ENCODE measurements at regions not wholly inside any gene's neighbourhood (a gene's known extent, or its start where the extent isn't known, plus 50 kb on each side); places are given as distances from the start of the nearest gene placed in this dataset.
"Not testable (repeated sequence)": the region's sequence is repeated elsewhere in the genome, so short reads cannot be mapped to it uniquely, and the experiment has no call there.

DNA sequence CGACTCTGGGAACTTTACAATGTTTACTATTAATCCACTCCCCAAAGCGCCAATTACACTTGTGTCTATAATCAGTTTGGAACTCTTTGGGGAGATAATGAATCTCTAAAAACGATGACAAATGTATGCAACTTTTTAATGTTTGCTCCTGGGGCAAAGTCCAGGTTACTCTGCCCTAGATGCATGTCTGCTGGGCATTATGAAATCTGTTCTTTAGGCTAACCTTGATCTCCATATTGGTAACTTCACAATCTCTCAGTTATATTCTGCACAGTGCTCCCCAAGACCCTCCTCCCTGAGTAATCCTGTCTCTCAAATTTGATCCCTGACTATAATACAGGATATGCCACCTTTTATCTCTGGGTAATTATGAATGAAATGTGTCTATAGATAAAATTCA lies 152.2 kb upstream of the TRPM3 start:
- no peak for DNase-seq (ENCODE audit: low read depth in 2 of 2)

DNA sequence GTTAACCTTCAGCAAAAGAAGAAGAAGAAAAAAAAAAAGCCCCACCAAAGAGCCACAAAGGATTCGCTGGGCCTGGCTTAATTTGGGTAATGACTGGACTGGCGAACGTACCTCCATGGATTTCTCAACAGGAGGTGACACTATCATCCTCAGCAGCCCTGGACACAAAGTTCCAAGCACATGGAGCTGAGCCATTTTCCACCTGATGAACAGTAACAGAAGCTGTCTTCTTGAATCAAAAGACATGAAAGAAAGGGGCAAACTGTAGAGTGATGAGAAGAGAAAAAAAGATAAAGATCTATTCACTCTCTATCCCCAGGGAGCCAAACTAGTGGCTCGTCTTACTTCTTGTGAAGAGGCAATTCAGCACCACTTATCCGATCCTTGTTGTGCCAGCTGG lies 150.2 kb upstream of the TRPM3 start:
- DNase-seq (ENCODE audit: low read depth in 2 of 2): no peak

DNA sequence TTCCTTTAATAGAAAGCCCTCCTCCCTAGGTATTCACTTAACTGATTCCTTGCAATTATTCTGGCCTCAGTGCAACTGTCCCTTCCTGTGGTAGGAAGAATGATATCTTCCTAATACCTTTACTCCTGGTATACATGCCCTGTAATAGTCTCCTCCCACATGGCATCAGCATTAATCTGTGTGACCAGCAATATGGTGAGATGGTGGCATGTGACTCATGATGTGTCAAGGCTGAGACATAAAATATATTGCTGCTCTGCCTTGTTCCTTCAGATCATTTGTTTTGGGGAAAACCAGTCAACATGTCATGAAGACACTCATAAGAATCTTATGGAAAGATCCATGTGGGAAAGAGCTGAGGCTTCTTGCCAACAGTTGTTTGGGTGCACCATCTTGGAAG lies 149.1 kb upstream of the TRPM3 start:
- no peak for DNase-seq (ENCODE audit: low read depth in 2 of 2)

DNA sequence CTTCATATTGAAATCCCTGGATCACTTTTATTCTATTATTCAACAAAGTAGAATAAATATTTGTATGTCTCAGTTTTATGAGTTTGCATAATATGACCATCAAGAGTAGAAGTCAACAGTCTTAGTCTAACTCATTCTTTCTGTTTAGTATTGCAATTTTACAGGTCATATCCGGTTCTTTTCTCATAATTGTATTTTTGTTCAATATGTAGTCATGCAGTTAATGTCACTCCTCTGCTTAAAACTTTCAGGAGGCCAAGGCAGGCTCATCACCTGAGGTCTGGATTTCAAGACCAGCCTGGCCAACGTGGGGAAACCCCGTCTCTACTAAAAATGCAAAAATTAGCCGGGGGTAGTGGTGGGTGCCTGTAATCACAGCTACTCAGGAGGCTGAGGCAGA lies 148.4 kb upstream of the TRPM3 start:
- no peak for DNase-seq (ENCODE audit: low read depth in 2 of 2)

DNA sequence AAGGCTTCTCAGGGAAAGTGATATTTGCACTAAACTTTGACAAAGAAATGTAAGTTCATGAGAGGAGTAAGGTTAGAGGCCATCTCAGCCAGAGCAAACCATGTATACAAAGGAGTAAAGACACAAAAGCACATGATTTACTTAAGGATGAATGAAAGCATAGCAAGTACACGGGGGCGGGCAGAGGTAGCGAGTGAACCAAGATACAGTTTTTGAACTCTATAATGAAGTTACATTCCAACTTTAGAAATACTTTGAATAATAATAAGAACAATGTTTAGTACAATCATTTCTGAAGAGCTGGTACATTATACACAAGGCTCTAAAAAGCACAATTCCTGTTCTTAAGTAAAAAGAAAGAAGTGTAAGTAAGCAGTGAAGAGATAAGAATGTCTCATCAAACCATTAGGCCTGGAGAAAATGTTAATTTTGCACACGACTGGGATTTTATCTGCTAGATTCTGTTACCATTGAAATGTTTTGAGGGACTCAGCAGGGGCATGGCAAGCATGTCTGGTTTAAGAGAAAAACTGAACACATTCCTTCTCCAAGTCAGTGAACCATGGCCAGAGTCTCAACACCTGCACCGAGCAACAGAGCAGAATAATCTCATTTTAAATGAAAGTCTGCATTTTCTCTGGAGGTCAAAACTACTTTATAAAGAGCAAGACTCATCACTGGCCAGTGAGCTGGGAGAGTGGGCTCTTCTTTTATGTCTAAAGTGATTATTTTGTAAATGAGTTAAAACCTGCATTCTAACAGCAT lies 147.6 kb upstream of the TRPM3 start:
- no peak for DNase-seq (ENCODE audit: low read depth in 2 of 2)

DNA sequence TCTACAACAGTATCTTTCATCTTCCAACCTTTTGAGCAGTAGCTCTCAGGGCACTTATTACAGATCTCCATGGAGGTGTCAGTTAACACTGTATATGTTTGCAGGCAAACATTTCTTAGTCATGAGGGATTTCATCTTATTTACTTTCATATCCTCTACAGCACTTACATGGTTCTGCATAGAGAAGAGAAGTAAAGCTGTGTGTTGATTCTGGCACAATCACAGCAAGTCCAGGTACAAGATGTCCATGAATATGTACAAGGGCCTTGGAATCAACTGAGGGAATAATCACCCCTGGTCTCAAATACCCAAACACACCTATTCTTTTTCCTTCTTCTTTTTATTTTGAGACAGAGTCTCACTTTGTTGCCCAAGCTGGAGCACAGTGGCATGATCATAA lies 142.0 kb upstream of the TRPM3 start:
- no peak for DNase-seq (ENCODE audit: low read depth in 2 of 2)

DNA sequence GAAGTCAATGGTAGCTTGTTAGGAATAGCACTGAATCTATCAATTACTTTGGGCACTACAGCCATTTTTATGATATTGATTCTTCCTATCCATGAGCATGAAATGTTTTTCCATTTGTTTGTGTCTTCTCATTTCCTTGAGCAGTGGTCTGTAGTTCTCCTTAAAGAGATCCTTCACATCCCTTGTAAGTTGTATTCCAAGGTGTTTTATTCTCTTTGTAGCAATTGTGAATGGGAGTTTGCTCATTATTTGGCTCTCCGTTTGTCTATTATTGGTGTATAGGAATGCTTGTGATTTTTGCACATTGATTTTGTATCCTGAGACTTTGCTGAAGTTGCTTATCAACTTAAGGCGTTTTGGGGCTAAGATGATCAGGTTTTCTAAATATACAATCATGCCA lies 139.0 kb upstream of the TRPM3 start:
- DNase-seq (ENCODE audit: low read depth in 2 of 2): not testable (repeated sequence)

DNA sequence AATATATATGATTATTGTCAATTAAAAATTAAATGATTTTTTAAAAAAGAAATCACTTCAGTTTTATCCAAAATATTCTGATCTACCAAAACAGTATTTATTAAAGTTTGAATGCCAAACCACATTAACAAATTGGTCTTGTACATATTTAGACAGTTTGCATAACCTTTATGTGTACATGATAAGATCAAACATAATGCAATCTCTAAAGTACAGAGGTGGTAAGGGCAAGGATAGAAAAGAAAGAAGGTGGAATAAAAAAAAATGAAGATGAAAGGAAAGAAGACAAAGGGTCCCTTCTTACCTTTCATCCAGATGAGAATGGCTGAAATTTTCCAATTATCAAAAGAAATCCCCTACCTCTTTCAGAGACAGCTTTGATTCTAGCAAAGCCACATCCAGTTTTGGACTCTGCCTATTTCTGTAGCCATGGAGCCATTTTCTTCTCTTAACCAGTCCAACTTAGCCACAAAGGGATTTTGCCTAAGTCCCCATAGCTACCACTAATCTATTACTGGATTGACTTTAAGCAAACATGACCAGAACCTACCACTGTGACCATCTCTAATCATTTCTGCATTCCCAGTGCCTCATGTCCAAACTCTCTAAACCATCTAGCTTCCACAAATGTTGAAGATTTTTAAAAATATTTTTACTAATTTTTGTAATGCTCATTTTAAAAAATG lies 133.3 kb upstream of the TRPM3 start:
- DNase-seq (ENCODE audit: low read depth in 2 of 2): no peak

DNA sequence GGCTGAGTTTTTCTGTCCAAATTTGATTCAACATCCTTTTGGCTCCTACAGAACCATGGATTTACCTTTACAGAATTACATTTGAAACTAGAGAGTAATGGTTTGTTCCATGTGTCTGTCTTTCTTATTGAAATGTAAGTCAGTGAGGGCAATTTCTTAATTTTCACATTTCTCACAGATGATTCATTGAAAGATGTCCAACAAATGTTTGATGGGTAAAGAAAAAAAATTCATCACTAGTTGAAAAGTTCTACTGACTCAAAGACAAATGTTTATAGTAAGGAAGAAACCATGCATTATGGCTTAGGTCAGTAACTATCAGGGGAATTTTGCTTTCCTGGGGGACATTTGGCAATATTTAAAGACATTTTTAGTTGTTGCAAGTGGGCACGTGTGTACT lies 131.6 kb upstream of the TRPM3 start:
- DNase-seq (ENCODE audit: low read depth in 2 of 2): no peak

DNA sequence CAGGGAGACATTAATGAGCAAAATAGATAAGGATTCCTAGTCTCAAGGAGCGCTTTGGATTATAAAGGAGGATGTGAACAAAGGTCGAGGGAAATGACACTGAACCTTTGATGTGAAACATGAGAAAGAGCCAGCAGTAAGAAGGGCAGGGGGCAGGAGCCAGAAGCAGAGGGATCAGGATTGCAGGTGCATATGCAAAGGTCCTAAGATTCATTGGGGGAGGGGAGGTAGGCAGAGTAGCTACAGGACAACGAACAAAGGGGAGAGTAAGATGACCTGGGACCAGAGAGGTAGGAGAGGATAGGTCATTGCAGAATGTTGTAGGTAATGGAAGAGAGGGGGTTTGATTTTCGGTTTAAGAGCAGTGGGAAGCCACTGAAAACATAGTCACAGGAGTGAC lies 129.2 kb upstream of the TRPM3 start:
- DNase-seq (ENCODE audit: low read depth in 2 of 2): no peak

DNA sequence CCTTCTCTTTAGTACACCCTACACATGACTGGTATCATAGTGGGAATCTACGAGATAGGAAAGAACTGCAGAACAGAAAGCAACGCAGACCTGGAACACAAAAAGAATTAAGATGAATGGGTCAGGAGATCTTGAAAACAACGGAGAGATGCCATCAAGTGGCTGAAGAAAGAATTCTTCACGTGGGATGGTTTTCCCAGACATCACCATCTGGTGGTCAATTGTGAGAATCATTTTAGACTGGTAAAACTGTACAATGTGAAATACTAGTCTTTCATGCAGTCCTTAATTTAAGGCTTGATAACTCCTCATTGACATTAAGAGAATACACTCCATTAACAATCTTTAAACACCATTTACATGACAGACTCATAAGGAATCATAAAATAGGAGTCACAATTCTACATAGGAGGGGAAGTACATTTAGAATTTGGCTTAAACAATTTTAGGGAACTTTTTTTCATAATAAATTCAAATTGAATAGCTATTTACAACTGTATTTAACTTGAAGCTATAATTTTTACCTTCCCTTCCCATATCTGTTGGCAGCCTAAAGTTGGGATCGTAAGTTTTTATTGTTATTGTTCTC lies 128.4 kb upstream of the TRPM3 start:
- DNase-seq (ENCODE audit: low read depth in 2 of 2): no peak

DNA sequence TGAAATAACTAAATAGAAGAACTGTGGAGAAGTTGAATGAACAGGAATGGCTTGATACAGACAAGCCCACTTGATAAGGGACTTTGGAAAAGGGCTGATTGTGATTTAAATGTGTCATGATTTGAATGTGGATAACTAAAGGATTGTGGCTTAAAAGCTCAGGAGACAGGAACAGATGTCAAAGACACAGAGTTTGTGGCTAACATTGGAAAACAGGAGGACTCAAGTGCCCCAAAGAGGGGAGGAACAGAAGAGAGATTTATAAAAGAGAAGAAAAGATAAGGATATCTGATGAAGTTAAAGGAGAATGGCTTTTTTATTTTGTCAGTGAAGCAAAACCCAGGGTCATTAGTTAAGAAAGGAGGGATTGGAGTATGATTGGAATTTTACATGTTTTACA lies 124.2 kb upstream of the TRPM3 start:
- DNase-seq (ENCODE audit: low read depth in 2 of 2): no peak

DNA sequence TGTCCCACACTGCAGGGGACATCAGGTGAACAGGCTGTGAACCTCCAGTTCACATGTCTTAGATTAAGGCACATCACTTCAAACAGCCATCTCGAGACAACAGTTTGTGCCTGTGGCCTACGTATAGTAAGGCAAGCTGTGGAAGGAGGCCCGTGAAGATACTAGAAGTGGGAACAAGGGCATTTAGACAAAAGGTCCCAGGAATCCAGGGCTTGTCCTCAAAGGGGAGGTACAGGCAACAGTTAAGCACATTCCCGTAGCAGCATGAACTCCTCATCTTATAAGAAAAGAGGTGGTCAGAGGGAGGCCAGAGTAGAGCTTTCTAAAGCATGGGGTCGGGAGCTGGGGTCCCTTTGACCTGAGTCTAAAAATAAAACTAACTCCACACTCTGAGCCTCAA lies 122.5 kb upstream of the TRPM3 start:
- no peak for DNase-seq (ENCODE audit: low read depth in 2 of 2)

DNA sequence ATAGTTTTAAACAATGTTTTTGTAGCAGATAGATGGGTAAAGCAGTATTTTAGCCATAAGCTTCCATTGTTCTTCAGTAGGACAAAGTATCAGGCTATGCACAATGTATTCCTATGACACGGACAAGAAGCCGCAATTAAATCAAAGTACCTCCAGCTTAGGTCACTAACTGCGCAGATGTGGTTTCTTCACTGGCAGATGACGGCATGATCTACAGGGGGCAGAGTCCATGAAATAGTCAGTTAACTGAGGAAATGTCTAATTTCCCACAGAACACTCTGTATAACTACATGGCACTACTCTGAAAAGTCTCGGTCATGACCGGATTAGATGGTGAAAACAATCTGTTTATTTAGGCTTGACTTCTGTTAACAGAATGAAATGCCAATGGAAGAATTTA lies 120.7 kb upstream of the TRPM3 start:
- DNase-seq (ENCODE audit: low read depth in 2 of 2): no peak

DNA sequence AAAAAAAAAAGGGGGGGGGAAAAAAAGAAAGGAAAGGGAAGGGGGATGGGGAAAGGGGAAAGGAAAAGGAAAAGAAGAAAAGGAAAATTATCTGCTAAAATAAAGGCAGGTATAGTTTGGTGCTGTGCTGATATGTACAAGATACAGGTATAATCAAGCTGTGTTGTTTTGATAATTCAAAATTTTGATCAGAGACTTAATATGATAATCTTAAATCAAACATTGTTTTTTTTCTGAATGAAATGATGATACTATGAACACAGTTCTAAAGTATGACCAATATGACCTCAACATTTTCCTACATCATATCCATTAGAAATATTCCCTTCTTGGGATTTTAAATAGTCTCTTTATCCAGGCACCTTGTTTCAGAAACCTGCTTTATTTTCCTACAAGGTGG lies 115.6 kb upstream of the TRPM3 start:
- no peak for DNase-seq (ENCODE audit: low read depth in 2 of 2)

DNA sequence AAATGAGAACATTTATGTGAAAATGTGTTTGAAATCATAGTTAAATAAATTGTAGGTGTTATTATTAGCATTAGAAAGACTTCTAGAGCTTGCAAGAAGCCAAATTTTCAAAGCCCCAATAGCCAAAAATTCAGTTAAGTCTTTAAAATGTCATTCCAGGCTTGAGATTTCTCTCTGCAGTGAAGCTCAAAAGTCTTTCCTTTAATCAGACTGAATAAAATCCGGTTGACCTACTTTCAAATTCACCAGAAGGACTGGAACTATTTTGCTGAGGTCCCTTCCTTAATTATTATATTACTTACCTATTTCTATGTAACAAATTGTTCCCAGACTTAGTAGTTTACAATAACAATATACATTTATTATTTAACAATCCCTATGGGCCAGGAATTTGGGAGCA lies 112.2 kb upstream of the TRPM3 start:
- DNase-seq (ENCODE audit: low read depth in 2 of 2): no peak

DNA sequence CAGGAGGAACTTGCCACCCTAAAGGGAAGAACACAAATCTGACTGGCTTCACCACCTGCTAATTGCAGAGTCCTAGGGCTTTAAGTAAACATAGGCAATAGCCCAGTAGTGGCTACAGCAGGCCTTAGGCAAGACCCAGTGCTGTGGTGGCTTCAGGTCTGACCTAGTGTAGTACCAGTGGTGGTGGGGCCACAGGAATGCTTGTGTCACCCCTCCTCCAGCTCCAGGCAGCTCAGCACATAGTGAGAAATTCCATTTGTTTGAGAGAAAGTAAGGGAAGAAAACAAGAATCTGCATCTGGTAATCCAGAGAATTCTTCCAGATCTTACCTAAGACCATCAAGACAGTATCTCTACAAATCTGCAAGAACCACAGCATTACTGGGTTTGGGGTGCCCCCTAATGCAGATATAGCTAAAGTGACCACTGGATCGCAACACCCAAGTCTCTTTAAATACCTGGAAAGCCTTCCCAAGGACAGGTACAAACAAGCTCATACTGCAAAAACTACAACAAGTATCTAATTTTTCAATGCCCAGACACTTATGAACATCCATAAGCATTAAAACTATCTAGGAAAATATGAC lies 102.6 kb upstream of the TRPM3 start:
- DNase-seq (ENCODE audit: low read depth in 2 of 2): no peak

DNA sequence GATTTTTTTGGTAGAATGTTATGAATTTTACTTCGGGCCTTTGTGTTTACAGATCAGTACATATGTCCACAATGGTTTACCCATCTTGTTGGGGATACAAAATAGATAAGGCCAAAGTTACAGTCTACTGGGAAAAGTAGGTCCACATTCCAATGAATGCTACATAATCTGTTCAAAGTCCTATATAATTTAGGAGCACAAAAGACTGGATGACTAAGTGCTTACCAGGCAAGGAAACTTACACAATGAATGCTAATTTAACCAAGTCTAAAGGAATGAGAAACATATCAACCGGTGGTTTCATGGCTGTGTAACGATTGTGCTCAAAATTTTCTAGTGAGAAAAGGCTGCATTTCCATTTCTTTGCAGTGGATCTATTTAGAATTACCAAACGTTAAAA lies 97.4 kb upstream of the TRPM3 start:
- no peak for DNase-seq (ENCODE audit: low read depth in 2 of 2)

DNA sequence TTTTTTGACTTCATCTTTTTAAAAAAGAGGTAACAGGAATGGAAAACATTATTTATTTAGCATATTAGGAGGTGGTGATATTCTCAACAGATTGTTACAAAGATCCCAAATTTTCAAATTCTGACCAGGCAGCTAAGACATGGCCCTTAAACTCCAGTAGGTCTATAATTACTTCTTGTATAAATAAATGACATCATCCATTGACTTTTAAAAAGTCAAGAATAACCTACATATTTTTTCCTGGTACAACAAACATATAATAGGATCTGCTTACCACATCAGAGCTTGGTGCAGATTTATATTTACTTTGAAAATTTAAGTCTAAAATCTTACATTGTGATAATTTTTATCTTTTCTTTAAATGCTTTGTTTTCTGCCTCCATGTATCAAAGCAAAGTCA lies 92.2 kb upstream of the TRPM3 start:
- DNase-seq (ENCODE audit: low read depth in 2 of 2): no peak

DNA sequence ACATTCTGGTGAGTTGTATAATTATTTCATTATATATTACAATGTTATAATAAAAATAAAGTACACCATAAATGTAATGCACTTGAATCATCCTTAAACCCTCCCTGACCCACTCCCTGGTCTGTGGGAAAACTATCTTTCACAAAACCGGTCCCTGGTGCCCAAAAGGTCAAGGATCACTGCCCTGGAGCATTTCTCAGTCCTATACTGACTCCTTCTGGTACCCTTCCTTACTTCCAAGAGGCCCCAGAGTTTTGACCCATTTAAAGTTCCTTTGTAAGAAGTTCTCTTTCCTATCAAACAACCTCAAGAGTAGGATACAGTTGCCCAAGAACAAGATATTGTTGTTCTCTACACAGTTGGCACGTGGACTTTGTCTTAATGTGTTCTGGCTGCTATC lies 88.9 kb upstream of the TRPM3 start:
- no peak for DNase-seq (ENCODE audit: low read depth in 2 of 2)

DNA sequence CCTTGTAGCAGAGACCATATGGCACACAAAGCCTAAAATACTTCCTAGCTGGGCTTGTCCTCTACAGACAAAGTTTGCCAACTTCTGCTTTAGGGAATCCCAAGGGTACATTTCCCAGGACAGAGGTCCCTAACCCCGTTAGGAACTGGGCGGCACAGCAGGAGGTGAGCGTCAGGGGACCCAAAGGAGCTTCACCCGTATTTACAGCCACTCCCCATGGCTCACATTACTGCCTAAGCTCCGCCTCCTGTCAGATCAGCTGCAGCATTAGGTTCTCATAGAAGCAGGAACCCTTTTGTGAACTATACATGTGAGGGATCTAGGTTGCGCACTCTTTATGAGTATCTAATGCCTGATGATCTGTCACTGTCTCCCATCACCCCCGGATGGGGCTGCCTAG lies 88.5 kb upstream of the TRPM3 start:
- no peak for DNase-seq (ENCODE audit: low read depth in 2 of 2)

DNA sequence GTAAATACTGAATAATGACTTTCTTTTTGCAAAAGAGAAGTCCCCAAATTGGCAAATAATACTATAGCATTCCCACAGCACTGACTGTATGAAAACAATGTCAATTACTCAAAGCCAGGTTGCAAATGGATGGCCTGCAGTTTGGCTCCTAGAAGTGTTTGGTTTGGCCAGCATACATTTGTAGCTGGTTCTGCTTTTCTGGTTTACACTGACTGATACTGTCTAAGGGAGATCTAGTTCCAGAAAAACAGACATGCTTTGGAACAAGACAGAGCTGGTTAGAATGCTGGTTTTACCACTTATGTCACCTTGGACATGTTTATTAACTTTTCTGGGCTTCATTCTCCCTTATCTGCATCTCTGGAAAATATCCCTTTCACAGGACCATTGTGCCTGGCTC lies 81.5 kb upstream of the TRPM3 start:
- DNase-seq (ENCODE audit: low read depth in 2 of 2): no peak

DNA sequence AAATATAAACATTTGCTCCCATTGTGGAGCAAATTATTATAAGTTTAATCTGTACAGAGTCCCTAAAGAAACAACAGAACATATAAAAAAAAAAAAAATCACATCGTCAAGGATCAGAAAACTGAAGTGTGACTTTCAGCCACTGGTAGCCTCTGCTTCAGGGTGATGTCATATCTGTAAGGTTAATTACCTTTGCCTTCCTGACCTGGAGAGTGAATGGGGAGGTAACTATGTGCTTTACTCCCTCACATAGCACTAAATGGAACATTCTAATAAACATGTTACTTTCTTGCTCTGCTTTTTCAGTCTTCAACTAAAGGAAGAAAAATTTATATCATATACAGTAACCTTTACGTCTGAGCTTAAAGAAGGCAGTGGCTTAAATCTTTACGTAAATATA lies 70.3 kb upstream of the TRPM3 start:
- no peak for DNase-seq (ENCODE audit: low read depth in 2 of 2)
